Psoas muscle (tissue), 7 donors: ENCODE measurements at regions not wholly inside any gene's neighbourhood (a gene's known extent, or its start where the extent isn't known, plus 50 kb on each side); places are given as distances from the start of the nearest gene placed in this dataset.

Experiments used
- ATAC-seq, 4 donors: fragments of 200-7000 bp; cut with Tn5 transposase; one replicate each; pipeline ENCODE4 v1.9.1; 2020; ENCODE audit warnings: moderate library complexity in 3 of 4, mild to moderate bottlenecking in 2 of 4
- DNase-seq, 2 donors: peaks; one replicate each; pipeline ENCODE4 v3.0.0-alpha.2; 2020
- H3K27ac ChIP-seq: fragments of 200-600 bp; one replicate; pipeline ENCODE4 v1.8.0; 2022
- H3K27me3 ChIP-seq, 3 donors: fragments of 200-600 bp in 1 of 3; one replicate each; pipeline versions ENCODE4 v1.6.1 to v1.8.0; 2013 to 2022; ENCODE audit warnings: low read length in 2 of 3, mild to moderate bottlenecking in 2 of 3, moderate library complexity in 1 of 3; ENCODE audit not compliant: insufficient read depth in 3 of 3
- H3K36me3 ChIP-seq, 2 donors: fragments of 200-600 bp in 1 of 2; one replicate each; pipeline versions ENCODE4 v1.6.1 to v1.8.0; 2013 to 2022; ENCODE audit warnings: low read depth in 1 of 2, mild to moderate bottlenecking in 1 of 2, moderate library complexity in 1 of 2; ENCODE audit not compliant: insufficient read depth in 1 of 2
- H3K4me1 ChIP-seq: fragments of 200-600 bp; one replicate; pipeline ENCODE4 v1.8.0; 2022
- H3K4me3 ChIP-seq: fragments of 200-600 bp; one replicate; pipeline ENCODE4 v1.8.0; 2022; ENCODE audit warnings: mild to moderate bottlenecking
- H3K9me3 ChIP-seq: fragments of 200-600 bp; one replicate; pipeline ENCODE4 v1.8.0; 2022
- whole genome bisulfite sequencing, 3 donors: extraction: QIAGEN DNeasy Blood & Tissue Kit; methylation state at CpG; one replicate each; pipeline versions ENCODE4 v1.1.6 to v1.1.7; 2013; 5-methylcytosine and 5-hydroxymethylcytosine counted together
- intact Hi-C, 2 donors: fragments of 100-400 bp; cut with DNase I; formaldehyde crosslinking; loops; one replicate each; pipeline versions ENCODE4 v1.11.0 to v1.14.2; 2022
- TF ChIP-seq, protein P1 (sequence below): fragments of 200-600 bp; IDR thresholded peaks from one replicate; pipeline ENCODE4 v1.8.0; 2022; ENCODE audit warnings: antibody characterized with exemption
- donor health status: healthy with polysubstance abuse.
- donor health status: DM: no; HTN: no; CAD: no; lungs with moderate emphysema.
- donor health status: Bipolar disorder and iron deficiency.
- donor health status: healthy.
- donor health status: DM: yes; HTN: yes; CAD: no.
- donor health status: DM: no; HTN: no; CAD: no.
- donor health status: DM: yes; HTN: yes; CAD: no.

DNA sequence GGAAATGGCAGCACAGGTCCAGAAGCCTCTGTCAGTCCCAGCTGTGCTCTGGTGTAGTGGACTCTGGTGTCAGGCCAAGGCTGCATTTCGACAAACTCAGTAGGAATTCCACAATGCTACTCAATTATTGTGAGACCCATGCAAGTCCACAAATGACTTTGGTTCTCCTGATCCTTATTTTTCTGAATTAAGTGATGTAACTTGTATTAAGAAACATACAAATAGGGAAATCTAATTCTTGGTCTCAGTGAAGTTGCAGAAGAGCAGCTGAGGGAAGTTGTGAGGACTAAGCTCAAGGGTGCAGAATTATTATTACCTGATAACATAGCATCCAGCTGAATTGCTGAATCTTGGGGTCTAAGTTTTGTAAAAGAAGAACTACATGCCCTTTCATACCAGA is 116.8 kb downstream of the MAFB start:
- Histone ChIP-seq H3K27ac (no peak overlapping the region), H3K27me3 (no peaks in the 10 kb centered on the region), H3K4me3 (no peak overlapping the region), H3K4me1 (no peaks in the 10 kb centered on the region), H3K9me3 (no peaks in the 10 kb centered on the region), H3K36me3 (no peaks in the 10 kb centered on the region)
- TF ChIP-seq, protein P1, sequence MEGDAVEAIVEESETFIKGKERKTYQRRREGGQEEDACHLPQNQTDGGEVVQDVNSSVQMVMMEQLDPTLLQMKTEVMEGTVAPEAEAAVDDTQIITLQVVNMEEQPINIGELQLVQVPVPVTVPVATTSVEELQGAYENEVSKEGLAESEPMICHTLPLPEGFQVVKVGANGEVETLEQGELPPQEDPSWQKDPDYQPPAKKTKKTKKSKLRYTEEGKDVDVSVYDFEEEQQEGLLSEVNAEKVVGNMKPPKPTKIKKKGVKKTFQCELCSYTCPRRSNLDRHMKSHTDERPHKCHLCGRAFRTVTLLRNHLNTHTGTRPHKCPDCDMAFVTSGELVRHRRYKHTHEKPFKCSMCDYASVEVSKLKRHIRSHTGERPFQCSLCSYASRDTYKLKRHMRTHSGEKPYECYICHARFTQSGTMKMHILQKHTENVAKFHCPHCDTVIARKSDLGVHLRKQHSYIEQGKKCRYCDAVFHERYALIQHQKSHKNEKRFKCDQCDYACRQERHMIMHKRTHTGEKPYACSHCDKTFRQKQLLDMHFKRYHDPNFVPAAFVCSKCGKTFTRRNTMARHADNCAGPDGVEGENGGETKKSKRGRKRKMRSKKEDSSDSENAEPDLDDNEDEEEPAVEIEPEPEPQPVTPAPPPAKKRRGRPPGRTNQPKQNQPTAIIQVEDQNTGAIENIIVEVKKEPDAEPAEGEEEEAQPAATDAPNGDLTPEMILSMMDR = no peak
- ATAC-seq (no peak), DNase-seq (no peak)
- intact Hi-C loops = no loop called here
- WGBS, 3 donors = 46 to 64% (median 56%) methylated on average over 1 of the region's 1 CpG

DNA sequence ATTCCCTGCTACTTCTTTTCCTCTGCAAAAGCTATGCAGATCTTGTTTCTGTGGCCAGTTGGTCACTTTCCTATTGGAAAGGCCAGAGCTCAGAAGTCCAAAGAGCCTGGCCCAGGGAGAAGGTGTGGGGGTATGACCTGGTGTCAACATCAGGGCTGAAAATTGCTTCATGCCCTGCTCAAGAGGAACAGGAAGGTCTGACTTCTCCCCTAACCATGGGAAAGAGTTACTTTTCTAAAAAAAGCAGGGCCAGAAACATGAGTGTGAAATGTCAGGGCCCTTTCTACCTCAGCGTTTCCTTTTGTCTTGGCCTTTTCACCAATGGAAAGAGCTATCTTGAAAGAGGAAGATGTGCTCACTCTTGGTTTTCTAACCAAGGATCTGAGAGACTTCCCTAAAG is 117.4 kb downstream of the MAFB start:
- WGBS, 3 donors = 76 to 90% (median 83%) methylated on average over 1 of the region's 1 CpG
- no peak overlapping the region for H3K27ac ChIP-seq
- no peak for ATAC-seq
- no peaks in the 10 kb centered on the region for H3K9me3 ChIP-seq
- H3K27me3 ChIP-seq = no peaks in the 10 kb centered on the region
- no peaks in the 10 kb centered on the region for H3K4me1 ChIP-seq
- intact Hi-C loops = no loop called here
- DNase-seq = no peak
- no peak overlapping the region for H3K4me3 ChIP-seq
- H3K36me3 ChIP-seq = no peaks in the 10 kb centered on the region
- TF ChIP-seq, protein P1 = no peak

DNA sequence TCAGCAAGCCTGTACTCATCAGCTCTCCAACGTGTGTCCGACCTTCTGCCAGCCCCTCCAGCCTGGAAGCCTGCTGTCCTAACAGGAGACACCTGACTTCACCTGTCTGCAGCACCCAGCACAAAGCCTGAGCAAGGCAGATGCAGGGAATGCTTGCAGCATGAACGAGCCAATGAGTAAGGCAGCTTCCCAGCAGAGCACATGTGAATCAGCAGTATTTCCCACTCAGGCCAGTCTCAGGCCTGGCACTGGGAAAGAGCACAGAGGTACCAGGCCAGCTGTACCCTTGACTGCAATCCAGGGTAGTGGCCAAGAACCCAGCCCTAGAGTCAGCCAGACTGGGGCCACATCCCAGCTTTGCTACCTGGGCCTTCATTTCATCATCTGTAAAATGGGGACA is 120.8 kb downstream of the MAFB start:
- Histone ChIP-seq H3K9me3 (no peaks in the 10 kb centered on the region), H3K27ac (no peak overlapping the region), H3K4me3 (no peak overlapping the region), H3K36me3 (no peaks in the 10 kb centered on the region), H3K27me3 (no peaks in the 10 kb centered on the region), H3K4me1 (no peaks in the 10 kb centered on the region)
- DNase-seq = no peak
- WGBS, 3 donors = 52 to 91% (median 73%) methylated on average over 3 of the region's 3 CpGs
- intact Hi-C loops = no loop called here
- ATAC-seq = peak in 2 of 4 donors; percentile 25 to 61
- TF ChIP-seq, protein P1 = no peak

DNA sequence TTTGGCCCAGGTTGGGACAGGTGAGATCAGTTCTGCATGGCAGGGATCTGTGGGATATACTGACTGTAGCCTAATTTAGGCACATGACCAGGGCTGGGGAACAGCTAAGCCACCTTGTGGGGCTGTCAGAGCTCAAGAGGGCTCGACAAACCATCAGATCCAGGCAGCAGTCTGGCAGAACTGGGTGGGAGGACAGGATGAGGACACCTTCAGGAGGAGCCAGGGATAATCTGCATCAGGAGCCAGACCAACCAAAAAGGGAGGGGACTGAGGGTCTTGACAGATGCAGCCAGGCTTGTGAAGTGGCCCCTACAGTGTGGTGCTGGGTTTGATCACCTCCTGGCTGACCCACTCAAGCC is 123.4 kb downstream of the MAFB start:
- H3K27me3 ChIP-seq = no peaks in the 10 kb centered on the region
- TF ChIP-seq, protein P1 = no peak
- no peaks in the 10 kb centered on the region for H3K36me3 ChIP-seq
- 26 to 73% (median 35%) methylated on average over 1 of the region's 1 CpG for WGBS, 3 donors
- no peak overlapping the region for H3K27ac ChIP-seq
- ATAC-seq (peak in 2 of 4 donors; percentile 52 to 74), DNase-seq (no peak)
- intact Hi-C loops = no loop called here
- no peaks in the 10 kb centered on the region for H3K9me3 ChIP-seq
- H3K4me3 ChIP-seq = no peak overlapping the region
- H3K4me1 ChIP-seq = no peaks in the 10 kb centered on the region

DNA sequence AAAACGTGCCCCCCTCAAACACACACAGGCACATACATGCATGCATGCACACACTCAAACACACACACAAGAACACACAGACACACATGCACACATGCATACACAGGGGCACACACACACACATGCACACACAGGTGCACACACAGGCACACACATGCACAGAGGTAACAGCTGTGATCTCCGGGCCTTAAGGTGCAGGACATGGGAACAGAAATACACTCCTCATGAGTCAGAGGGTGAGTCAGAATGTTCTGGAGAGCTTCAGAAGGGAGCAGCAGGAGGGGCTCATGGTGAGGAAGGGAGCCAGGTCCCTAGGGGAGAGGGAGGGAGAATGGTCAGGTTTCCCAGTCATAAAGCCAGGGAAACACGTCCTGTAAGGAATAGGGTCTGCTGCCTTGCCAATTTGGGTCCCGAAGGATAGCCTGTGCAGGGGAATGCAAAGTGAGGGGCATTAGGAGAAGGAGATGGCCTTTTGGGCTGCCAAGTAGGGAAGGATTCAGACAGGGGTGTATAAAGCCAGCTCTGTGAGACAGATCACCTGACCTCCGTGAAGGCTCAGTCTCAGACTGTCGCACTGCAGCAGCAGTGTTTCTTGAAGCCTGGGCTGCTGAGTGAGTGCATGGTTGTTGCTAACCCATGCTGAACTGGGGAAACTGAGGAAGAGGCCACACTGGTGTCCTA is 123.9 kb downstream of the MAFB start:
- DNase-seq = no peak
- TF ChIP-seq, protein P1 = no peak
- Histone ChIP-seq H3K4me1 (no peaks in the 10 kb centered on the region), H3K27me3 (no peaks in the 10 kb centered on the region), H3K36me3 (no peaks in the 10 kb centered on the region), H3K4me3 (no peak overlapping the region), H3K9me3 (no peaks in the 10 kb centered on the region), H3K27ac (no peak overlapping the region)
- peak; percentile 43 to 81 (median 58) for ATAC-seq
- WGBS, 3 donors = 63 to 83% (median 71%) methylated on average over 6 of the region's 6 CpGs
- intact Hi-C loops = no loop called here
